Mucosa of descending colon (tissue), 3 donors: ENCODE measurements at regions not wholly inside any gene's neighbourhood (a gene's known extent, or its start where the extent isn't known, plus 50 kb on each side); places are given as distances from the start of the nearest gene placed in this dataset.

Source experiments
- ATAC-seq: fragments of 200-7000 bp; cut with Tn5 transposase; one replicate; pipeline ENCODE4 v1.9.1; 2020; ENCODE audit warnings: mild to moderate bottlenecking, moderate library complexity
- DNase-seq, 3 donors: peaks; one replicate each; pipeline ENCODE4 v3.0.0-alpha.2; 2020
- H3K36me3 ChIP-seq: fragments of 200-600 bp; one replicate; pipeline ENCODE4 v1.8.0; 2021; ENCODE audit warnings: low read depth, mild to moderate bottlenecking
- H3K4me1 ChIP-seq: fragments of 200-600 bp; one replicate; pipeline ENCODE4 v1.8.0; 2021; ENCODE audit warnings: low read depth, mild to moderate bottlenecking
- H3K4me3 ChIP-seq: fragments of 200-600 bp; one replicate; pipeline ENCODE4 v1.8.0; 2021; ENCODE audit warnings: mild to moderate bottlenecking
- H3K9me3 ChIP-seq: fragments of 200-600 bp; one replicate; pipeline ENCODE4 v1.8.0; 2021; ENCODE audit warnings: mild to moderate bottlenecking
- CTCF ChIP-seq: fragments of 200-600 bp; IDR thresholded peaks from one replicate; pipeline ENCODE4 v1.8.0; 2022; ENCODE audit warnings: antibody characterized with exemption, mild to moderate bottlenecking
- intact Hi-C, 2 donors: fragments of 100-400 bp; cut with DNase I in 1 of 2; cut with micrococcal nuclease in 1 of 2; formaldehyde crosslinking; loops; one replicate each; pipeline versions ENCODE4 v1.11.0 to v1.11.1; 2022; cut with DNase I, micrococcal nuclease
- donor health status: DM: no; HTN: no; CAD: no; lungs with moderate emphysema.
- donor health status: DM: no; HTN: no; CAD: no.
- donor health status: DM: no; HTN: yes; CAD: no.

- ATAC-seq: no peak
- Histone ChIP-seq H3K36me3 (peaks cover 6% of the 10 kb centered on the region), H3K9me3 (no peaks in the 10 kb centered on the region), H3K4me3 (no peak overlapping the region), H3K4me1 (peaks cover 13% of the 10 kb centered on the region)
- intact Hi-C loops: loop anchor here in 1 of 2 donors (10.0 kb wide), 1 partner anchor 921 kb away; a partner anchor contains a TSS
- no peak for DNase-seq
- TF ChIP-seq CTCF: no peak
Measured at GRCh38 chr6:26213334-26214075, 126.3 kb downstream of the HFE start.

GRCh38 chr6:26214803-26215584 lies 127.8 kb downstream of the HFE start:
- TF ChIP-seq CTCF: no peak
- intact Hi-C loops: loop anchor here in 1 of 2 donors (10.0 kb wide), 1 partner anchor 920 kb away; a partner anchor contains a TSS
- H3K9me3 ChIP-seq: no peaks in the 10 kb centered on the region
- peak overlapping the region; percentile 9 for H3K4me3 ChIP-seq
- DNase-seq: peak in 2 of 3 donors; percentile 38 to 45
- H3K4me1 ChIP-seq: peaks cover 13% of the 10 kb centered on the region
- H3K36me3 ChIP-seq: peaks cover 6% of the 10 kb centered on the region
- ATAC-seq: no peak

GRCh38 chr6:26215585-26216358 lies 128.5 kb downstream of the HFE start:
- intact Hi-C loops: loop anchor here in 1 of 2 donors (10.0 kb wide), 1 partner anchor 919 kb away; a partner anchor contains a TSS
- ATAC-seq (peak; percentile 50), DNase-seq (peak in 2 of 3 donors; percentile 57 to 59)
- Histone ChIP-seq H3K9me3 (no peaks in the 10 kb centered on the region), H3K36me3 (peaks cover 6% of the 10 kb centered on the region), H3K4me3 (peak overlapping the region; percentile 9), H3K4me1 (peaks cover 13% of the 10 kb centered on the region)
- TF ChIP-seq CTCF: no peak

GRCh38 chr6:26216359-26216885 lies 129.2 kb downstream of the HFE start:
- ATAC-seq (peak; percentile 83), DNase-seq (peak; percentile 77 to 80 (median 78))
- TF ChIP-seq CTCF: no peak
- intact Hi-C loops: loop anchor here in 1 of 2 donors (10.0 kb wide), 1 partner anchor 918 kb away; a partner anchor contains a TSS
- peaks cover 13% of the 10 kb centered on the region for H3K4me1 ChIP-seq
- H3K4me3 ChIP-seq: peak overlapping the region; percentile 9
- H3K36me3 ChIP-seq: peaks cover 6% of the 10 kb centered on the region
- no peaks in the 10 kb centered on the region for H3K9me3 ChIP-seq
